HG02642 (cell line): ENCODE measurements at regions not wholly inside any gene's neighbourhood (a gene's known extent, or its start where the extent isn't known, plus 50 kb on each side); places are given as distances from the start of the nearest gene placed in this dataset.
"Not testable (repeated sequence)": the region's sequence is repeated elsewhere in the genome, so short reads cannot be mapped to it uniquely, and the experiment has no call there.

Source experiments
- ATAC-seq: cut with Tn5 transposase; IDR thresholded peaks from one replicate; pipeline ENCODE4 v1.9.1; 2021; ENCODE audit warnings: mild to moderate bottlenecking; ENCODE audit not compliant: unreplicated experiment, poor library complexity

GRCh38 chr5:21488828-21489227 is 1364.3 kb downstream of the CDH12 start:
- ATAC-seq: not testable (repeated sequence)

- not testable (repeated sequence) for ATAC-seq
Measured at GRCh38 chr5:21485458-21486000, 1367.6 kb downstream of the CDH12 start.

- not testable (repeated sequence) for ATAC-seq
Measured at GRCh38 chr5:21484498-21484889, 1368.7 kb downstream of the CDH12 start.

- ATAC-seq: not testable (repeated sequence)
Measured at GRCh38 chr5:21483790-21484497, 1369.2 kb downstream of the CDH12 start.

GRCh38 chr5:21482983-21483650 is 1370.0 kb downstream of the CDH12 start:
- not testable (repeated sequence) for ATAC-seq

GRCh38 chr5:21482522-21482921 is 1370.6 kb downstream of the CDH12 start:
- ATAC-seq: not testable (repeated sequence)

GRCh38 chr5:21481320-21482270 is 1371.5 kb downstream of the CDH12 start:
- not testable (repeated sequence) for ATAC-seq

GRCh38 chr5:21480054-21480453 is 1373.1 kb downstream of the CDH12 start:
- not testable (repeated sequence) for ATAC-seq

- not testable (repeated sequence) for ATAC-seq
Measured at GRCh38 chr5:21473981-21474380, 1379.2 kb downstream of the CDH12 start.

- ATAC-seq: not testable (repeated sequence)
Measured at GRCh38 chr5:21473436-21473835, 1379.7 kb downstream of the CDH12 start.

GRCh38 chr5:21471691-21472090 is 1381.5 kb downstream of the CDH12 start:
- not testable (repeated sequence) for ATAC-seq

- not testable (repeated sequence) for ATAC-seq
Measured at GRCh38 chr5:21469523-21470101, 1383.5 kb downstream of the CDH12 start.

GRCh38 chr5:21467544-21467943 is 1385.6 kb downstream of the CDH12 start:
- not testable (repeated sequence) for ATAC-seq

GRCh38 chr5:21459744-21460073 is 1393.4 kb downstream of the CDH12 start:
- ATAC-seq: not testable (repeated sequence)

- ATAC-seq: no peak
Measured at GRCh38 chr5:21452449-21452848, 1400.7 kb downstream of the CDH12 start.

- no peak for ATAC-seq
Measured at GRCh38 chr5:21432646-21433045, 1420.5 kb downstream of the CDH12 start.

- no peak for ATAC-seq
Measured at GRCh38 chr5:21424907-21425306, 1428.2 kb downstream of the CDH12 start.

- no peak for ATAC-seq
Measured at GRCh38 chr5:21419383-21419782, 1431.4 kb upstream of the CDH18 start.

GRCh38 chr5:21402089-21402488 is 1414.1 kb upstream of the CDH18 start:
- ATAC-seq: not testable (repeated sequence)

- ATAC-seq: no peak
Measured at GRCh38 chr5:21398511-21398910, 1410.5 kb upstream of the CDH18 start.
